GM12878 (cell line): ENCODE measurements at regions not wholly inside any gene's neighbourhood (a gene's known extent, or its start where the extent isn't known, plus 50 kb on each side); places are given as distances from the start of the nearest gene placed in this dataset.

Experiments
- EGR1 ChIP-seq, 2 experiments: IDR thresholded peaks; 1 replicate in 1 of 2; 2 replicates in 1 of 2; pipeline ENCODE4 v1.6.1; 2011 to 2012; ENCODE audit warnings: low read depth in 2 of 2, low read length in 2 of 2, borderline replicate concordance in 1 of 2, mild to moderate bottlenecking in 1 of 2, moderate library complexity in 1 of 2
- MYC ChIP-seq: IDR thresholded peaks from 2 replicates; pipeline ENCODE4 v1.6.1; 2011; ENCODE audit warnings: mild to moderate bottlenecking, low read length, moderate library complexity, inconsistent platforms; ENCODE audit not compliant: insufficient read depth, insufficient replicate concordance, insufficient read length, severe bottlenecking
- RFX5 ChIP-seq: IDR thresholded peaks from 2 replicates; pipeline ENCODE4 v1.6.1; 2011; ENCODE audit warnings: low read depth, low read length, improper control_type of control experiment
- TF ChIP-seq, protein P1 (sequence below), 3 experiments: IDR thresholded peaks in 2 of 3; conservative IDR thresholded peaks in 1 of 3; 2 replicates each; pipeline ENCODE4 v1.5.1; 2011; ENCODE audit warnings: low read depth in 3 of 3, low read length in 3 of 3, mild to moderate bottlenecking in 3 of 3, control low read depth in 2 of 3, moderate library complexity in 2 of 3, inconsistent platforms in 1 of 3, mixed read lengths in 1 of 3; ENCODE audit not compliant: control insufficient read depth in 2 of 3, insufficient read depth in 1 of 3; ENCODE audit errors: extremely low read depth in 1 of 3

DNA sequence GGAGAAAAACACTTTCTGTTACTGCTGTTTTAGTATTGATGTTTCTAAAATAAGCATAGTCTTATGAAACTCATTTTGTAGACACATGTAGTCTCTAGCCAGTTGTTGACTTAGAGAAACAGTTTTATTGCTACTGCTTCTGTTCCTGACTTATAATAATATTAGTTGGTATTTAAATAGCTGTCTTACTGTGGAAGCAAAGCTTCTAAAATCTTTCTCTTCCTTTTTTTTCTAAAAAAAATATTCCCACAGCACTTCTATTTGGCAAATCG lies 121.8 kb downstream of the MTX2 start:
- no peak for TF ChIP-seq EGR1 (IDR thresholded peaks at IDR 0.05; ENCODE audit: borderline replicate concordance in 1 of 2, low read depth in 2 of 2, low read length in 2 of 2)
- TF ChIP-seq, protein P1, sequence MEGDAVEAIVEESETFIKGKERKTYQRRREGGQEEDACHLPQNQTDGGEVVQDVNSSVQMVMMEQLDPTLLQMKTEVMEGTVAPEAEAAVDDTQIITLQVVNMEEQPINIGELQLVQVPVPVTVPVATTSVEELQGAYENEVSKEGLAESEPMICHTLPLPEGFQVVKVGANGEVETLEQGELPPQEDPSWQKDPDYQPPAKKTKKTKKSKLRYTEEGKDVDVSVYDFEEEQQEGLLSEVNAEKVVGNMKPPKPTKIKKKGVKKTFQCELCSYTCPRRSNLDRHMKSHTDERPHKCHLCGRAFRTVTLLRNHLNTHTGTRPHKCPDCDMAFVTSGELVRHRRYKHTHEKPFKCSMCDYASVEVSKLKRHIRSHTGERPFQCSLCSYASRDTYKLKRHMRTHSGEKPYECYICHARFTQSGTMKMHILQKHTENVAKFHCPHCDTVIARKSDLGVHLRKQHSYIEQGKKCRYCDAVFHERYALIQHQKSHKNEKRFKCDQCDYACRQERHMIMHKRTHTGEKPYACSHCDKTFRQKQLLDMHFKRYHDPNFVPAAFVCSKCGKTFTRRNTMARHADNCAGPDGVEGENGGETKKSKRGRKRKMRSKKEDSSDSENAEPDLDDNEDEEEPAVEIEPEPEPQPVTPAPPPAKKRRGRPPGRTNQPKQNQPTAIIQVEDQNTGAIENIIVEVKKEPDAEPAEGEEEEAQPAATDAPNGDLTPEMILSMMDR (IDR thresholded peaks at IDR 0.05 in 2 of 3, conservative IDR thresholded peaks at IDR 0.05 in 1 of 3; ENCODE audit: control insufficient read depth in 2 of 3, extremely low read depth in 1 of 3, insufficient read depth in 1 of 3, low read depth in 3 of 3, low read length in 3 of 3): no peak
- no peak for TF ChIP-seq RFX5
- TF ChIP-seq MYC: no peak
